Astrocyte of the spinal cord (primary cell): ENCODE measurements at regions not wholly inside any gene's neighbourhood (a gene's known extent, or its start where the extent isn't known, plus 50 kb on each side); places are given as distances from the start of the nearest gene placed in this dataset.
"Not testable (repeated sequence)": the region's sequence is repeated elsewhere in the genome, so short reads cannot be mapped to it uniquely, and the experiment has no call there.

Source experiments
- DNase-seq: peaks from one replicate; pipeline ENCODE4 v3.0.0; 2011; ENCODE audit warnings: low read depth, low spot score
- H3K4me3 ChIP-seq: 2 replicates; pipeline ENCODE4 v1.5.1; 2011; ENCODE audit warnings: low read depth, mild to moderate bottlenecking, low read length, moderate library complexity
- in situ Hi-C: cut with HindIII; loops from 2 replicates; pipeline ENCODE4 v1.10.0; 2017; ENCODE audit warnings: low sequenced_read_pairs
- TF ChIP-seq, protein P1 (sequence below): IDR thresholded peaks from 2 replicates; pipeline ENCODE4 v1.5.1; 2012; ENCODE audit warnings: low read depth, mild to moderate bottlenecking, low read length, inconsistent platforms

DNA sequence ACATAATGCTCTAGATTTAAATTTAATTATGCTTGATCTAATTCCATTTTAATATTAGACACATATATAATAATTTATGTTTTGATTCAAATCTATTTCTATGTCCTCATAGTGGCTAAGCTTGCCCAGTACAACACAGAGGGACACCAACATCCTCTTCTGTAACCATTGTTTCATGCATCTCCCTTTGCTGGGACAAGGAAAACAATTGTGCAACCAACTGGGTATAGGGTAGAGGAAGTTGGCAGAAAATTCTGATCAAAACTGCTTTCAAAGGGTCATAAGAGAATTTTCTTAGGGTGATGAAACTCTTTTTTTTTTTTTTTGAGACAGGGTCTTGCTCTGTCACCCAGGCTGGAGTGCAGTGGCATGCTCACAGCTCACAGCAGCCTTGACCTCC is 121.4 kb upstream of the SGO1 start:
- H3K4me3 ChIP-seq = no peak overlapping the region
- in situ Hi-C loops = no loop called here
- no peak for DNase-seq
- TF ChIP-seq, protein P1, sequence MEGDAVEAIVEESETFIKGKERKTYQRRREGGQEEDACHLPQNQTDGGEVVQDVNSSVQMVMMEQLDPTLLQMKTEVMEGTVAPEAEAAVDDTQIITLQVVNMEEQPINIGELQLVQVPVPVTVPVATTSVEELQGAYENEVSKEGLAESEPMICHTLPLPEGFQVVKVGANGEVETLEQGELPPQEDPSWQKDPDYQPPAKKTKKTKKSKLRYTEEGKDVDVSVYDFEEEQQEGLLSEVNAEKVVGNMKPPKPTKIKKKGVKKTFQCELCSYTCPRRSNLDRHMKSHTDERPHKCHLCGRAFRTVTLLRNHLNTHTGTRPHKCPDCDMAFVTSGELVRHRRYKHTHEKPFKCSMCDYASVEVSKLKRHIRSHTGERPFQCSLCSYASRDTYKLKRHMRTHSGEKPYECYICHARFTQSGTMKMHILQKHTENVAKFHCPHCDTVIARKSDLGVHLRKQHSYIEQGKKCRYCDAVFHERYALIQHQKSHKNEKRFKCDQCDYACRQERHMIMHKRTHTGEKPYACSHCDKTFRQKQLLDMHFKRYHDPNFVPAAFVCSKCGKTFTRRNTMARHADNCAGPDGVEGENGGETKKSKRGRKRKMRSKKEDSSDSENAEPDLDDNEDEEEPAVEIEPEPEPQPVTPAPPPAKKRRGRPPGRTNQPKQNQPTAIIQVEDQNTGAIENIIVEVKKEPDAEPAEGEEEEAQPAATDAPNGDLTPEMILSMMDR = no peak

DNA sequence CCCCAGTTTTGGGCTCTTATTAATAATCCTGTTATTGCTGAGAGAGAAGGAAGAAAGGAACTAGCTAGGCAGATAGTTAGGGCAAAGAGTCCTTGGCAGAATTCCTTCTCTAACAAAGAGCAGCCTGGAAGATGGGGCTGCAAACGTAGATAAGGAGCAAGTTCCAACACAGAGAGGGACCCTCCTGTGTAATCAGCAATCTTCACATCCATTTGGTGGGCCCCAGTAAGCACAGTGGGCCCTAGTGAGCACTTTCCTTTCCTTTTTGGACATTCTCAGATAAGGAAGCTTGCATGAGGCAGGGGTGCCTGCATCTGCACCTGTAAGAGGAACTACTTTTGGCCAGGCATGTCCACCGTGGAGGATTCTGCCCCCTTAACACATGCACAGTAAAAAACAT is 119.6 kb upstream of the SGO1 start:
- no peak overlapping the region for H3K4me3 ChIP-seq
- TF ChIP-seq, protein P1 = no peak
- no peak for DNase-seq
- in situ Hi-C loops = no loop called here

DNA sequence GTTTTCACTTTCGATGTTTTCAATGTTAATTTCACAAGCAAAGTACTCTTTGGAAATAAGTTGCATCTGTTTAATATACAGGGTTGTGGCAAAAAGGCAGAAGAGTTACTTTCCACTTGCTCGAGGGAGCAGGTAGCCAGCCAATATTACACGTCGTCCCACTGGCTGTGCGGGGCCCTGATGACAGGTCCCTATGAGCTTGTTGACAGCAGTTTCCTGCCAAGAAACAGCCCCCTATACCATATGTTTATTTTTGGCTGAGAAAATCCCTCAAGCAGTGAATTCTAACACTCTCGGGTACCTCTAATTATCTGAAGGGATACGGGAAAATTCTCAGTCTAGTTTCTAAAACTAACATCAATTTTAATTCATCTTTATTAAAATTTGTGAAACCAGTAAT is 116.8 kb upstream of the SGO1 start:
- DNase-seq = no peak
- H3K4me3 ChIP-seq = no peak overlapping the region
- TF ChIP-seq, protein P1 = no peak
- in situ Hi-C loops = no loop called here

DNA sequence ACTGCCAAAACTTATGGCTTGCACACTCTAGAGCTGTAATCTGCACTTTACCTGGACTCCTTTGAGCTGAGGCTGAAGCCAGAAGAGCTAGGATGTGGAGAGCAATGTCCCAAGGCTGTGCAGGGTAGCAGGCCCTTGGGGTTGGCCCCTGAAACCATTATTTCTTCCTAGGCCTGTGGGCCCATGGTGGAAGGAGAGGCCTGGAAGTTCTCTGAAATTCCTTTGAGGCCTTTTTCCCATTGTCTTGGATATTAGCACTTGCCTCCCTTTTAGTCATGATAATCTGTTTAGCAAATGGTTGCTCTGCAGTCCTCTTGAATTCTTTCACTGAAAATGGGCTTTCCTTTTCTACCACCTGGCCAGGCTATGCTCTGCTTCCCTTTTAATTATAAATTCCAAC is 102.0 kb upstream of the SGO1 start:
- no peak overlapping the region for H3K4me3 ChIP-seq
- DNase-seq = no peak
- in situ Hi-C loops = no loop called here
- TF ChIP-seq, protein P1 = no peak

DNA sequence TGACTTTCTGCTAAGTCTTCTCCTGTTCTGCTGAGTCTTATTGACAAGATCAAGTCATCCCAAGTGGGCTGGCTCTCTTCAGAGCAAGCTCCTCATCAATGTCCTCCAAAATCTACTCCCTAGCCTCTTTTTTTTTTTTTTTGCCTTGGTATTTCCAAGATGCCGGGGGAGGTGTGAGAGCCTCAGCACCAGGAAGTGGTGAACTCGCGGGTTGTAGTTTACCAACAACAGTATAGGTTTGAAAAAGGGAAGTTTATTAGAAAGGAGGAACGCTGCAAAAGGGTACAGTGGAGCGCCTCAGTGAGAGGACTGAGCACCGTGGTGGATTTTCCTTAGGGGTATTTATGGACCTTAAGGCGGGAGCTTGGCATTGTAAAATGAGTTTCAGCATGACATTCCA is 94.3 kb upstream of the SGO1 start:
- TF ChIP-seq, protein P1 = no peak
- DNase-seq = no peak
- in situ Hi-C loops = no loop called here
- no peak overlapping the region for H3K4me3 ChIP-seq

DNA sequence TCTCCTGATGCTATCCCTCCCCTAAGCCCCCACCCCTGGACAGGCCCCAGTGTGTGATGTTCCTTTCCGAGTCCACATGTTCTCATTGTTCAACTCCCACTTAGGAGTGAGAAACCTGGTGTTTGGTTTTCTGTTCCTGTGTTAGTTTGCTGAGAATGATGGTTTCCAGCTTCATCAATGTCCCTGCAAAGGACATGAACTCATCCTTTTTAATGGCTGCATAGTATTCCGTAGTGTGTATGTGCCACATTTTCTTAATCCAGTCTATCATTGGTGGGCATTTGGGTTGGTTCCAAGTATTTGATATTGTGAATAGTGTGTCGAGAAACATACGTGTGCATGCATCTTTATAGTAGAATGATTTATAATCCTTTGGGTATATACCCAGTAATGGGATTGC is 80.0 kb upstream of the SGO1 start:
- H3K4me3 ChIP-seq, DNase-seq, in situ Hi-C loops: not testable (repeated sequence)

DNA sequence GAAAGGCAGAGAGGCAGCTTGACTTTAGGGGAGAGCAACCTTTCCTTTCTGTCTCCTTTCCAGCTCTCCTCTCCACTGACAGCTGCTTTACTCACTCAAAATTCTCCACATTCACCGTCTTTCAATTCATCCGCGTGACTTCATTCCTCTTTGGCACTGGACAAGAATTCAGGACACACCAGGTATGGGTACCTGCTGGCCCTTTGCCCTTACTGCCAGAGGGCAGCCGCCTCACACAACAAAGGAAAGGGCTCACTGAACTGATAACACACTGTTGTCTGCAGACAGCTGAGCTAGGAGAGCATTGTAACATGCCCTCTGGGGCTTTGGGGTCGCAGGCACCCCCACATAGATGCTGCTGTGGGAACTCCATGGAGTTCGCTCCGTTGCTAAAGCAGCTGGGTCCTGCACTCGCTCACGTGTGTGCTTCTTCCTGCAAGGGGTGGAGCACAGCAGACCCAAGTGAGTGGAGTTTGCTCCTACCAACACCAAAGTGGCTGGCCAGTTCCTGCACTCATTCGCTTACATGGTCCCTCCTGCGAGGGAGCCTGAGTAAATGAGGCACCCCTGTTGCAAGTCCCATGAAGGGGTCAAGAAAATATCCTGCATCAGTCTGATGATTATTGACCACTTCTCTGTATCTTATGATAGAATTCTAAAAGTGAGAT is 79.0 kb upstream of the SGO1 start:
- DNase-seq = no peak
- TF ChIP-seq, protein P1 = no peak
- H3K4me3 ChIP-seq = no peak overlapping the region
- in situ Hi-C loops = no loop called here
